GM23248 (cell line): ENCODE measurements at regions not wholly inside any gene's neighbourhood (a gene's known extent, or its start where the extent isn't known, plus 50 kb on each side); places are given as distances from the start of the nearest gene placed in this dataset.

Source experiments
- DNase-seq: peaks from one replicate; pipeline ENCODE4 v3.0.0-alpha.2; 2015
- H2AFZ ChIP-seq: fragments of 200-600 bp; sonication (generic); 2 replicates; pipeline ENCODE4 v1.6.1; 2016; ENCODE audit warnings: antibody characterized with exemption
- H3F3A ChIP-seq: fragments of 200-600 bp; sonication (generic); 2 replicates; pipeline ENCODE4 v1.6.1; 2016; ENCODE audit warnings: mild to moderate bottlenecking, antibody characterized with exemption, mixed run types; ENCODE audit not compliant: insufficient read depth
- H3K27ac ChIP-seq: fragments of 200-600 bp; sonication (generic); 2 replicates; pipeline ENCODE4 v1.5.1; 2016; ENCODE audit warnings: mild to moderate bottlenecking
- H3K27me3 ChIP-seq: fragments of 200-600 bp; sonication (generic); replicated peaks from 2 replicates; pipeline ENCODE4 v1.6.1; 2016; ENCODE audit warnings: mild to moderate bottlenecking; ENCODE audit not compliant: insufficient read depth
- H3K36me3 ChIP-seq: fragments of 200-600 bp; sonication (generic); 2 replicates; pipeline ENCODE4 v1.6.1; 2016; ENCODE audit warnings: low read depth, mild to moderate bottlenecking
- H3K4me1 ChIP-seq: fragments of 200-600 bp; sonication (generic); 2 replicates; pipeline ENCODE4 v1.6.1; 2016; ENCODE audit warnings: mild to moderate bottlenecking; ENCODE audit not compliant: insufficient read depth
- H3K4me2 ChIP-seq: fragments of 200-600 bp; sonication (generic); one replicate; pipeline ENCODE4 v1.6.1; 2016; ENCODE audit warnings: mild to moderate bottlenecking; ENCODE audit not compliant: unreplicated experiment
- H3K4me3 ChIP-seq: fragments of 200-600 bp; sonication (generic); 2 replicates; pipeline ENCODE4 v1.5.1; 2016; ENCODE audit warnings: mild to moderate bottlenecking
- H3K79me2 ChIP-seq: fragments of 200-600 bp; sonication (generic); 2 replicates; pipeline ENCODE4 v1.6.1; 2016; ENCODE audit warnings: mild to moderate bottlenecking; ENCODE audit not compliant: insufficient read depth
- H3K9ac ChIP-seq: fragments of 200-600 bp; sonication (generic); 2 replicates; pipeline ENCODE4 v1.6.1; 2016; ENCODE audit warnings: mild to moderate bottlenecking
- H3K9me2 ChIP-seq: fragments of 200-600 bp; sonication (generic); 2 replicates; pipeline ENCODE4 v1.6.1; 2016; ENCODE audit warnings: mixed run types, mild to moderate bottlenecking, moderate library complexity; ENCODE audit not compliant: insufficient read depth
- H3K9me3 ChIP-seq: fragments of 200-600 bp; sonication (generic); one replicate; pipeline ENCODE4 v1.6.1; 2017; ENCODE audit warnings: low read depth
- H4K20me1 ChIP-seq: fragments of 200-600 bp; sonication (generic); 2 replicates; pipeline ENCODE4 v1.6.0; 2016; ENCODE audit not compliant: insufficient read depth
- EZH2 ChIP-seq: fragments of 200-600 bp; sonication (generic); IDR thresholded peaks from 2 replicates; pipeline ENCODE4 v1.6.1; 2018; ENCODE audit warnings: antibody characterized with exemption, mild to moderate bottlenecking; ENCODE audit not compliant: insufficient read depth, poor library complexity, severe bottlenecking
- EZH2phosphoT487 ChIP-seq: fragments of 200-600 bp; sonication (generic); IDR thresholded peaks from 2 replicates; pipeline ENCODE4 v1.6.1; 2018; ENCODE audit warnings: antibody characterized with exemption, moderate library complexity, mild to moderate bottlenecking, low read depth; ENCODE audit not compliant: insufficient read depth
- WGBS, 2 experiments: methylation state at CpG; one replicate each; pipeline ENCODE4 v1.1.6; 2015 to 2017; ENCODE audit warnings: low lambda C conversion rate in 2 of 2, low coverage in 1 of 2; ENCODE audit errors: missing lambda C conversion rate in 2 of 2; 5-methylcytosine and 5-hydroxymethylcytosine counted together
- in situ Hi-C: fragments of 300-500 bp; cut with MboI; formaldehyde crosslinking; loops from 2 replicates; pipeline ENCODE4 v1.15.0; 2020

- Histone ChIP-seq H3K4me3 (no peak overlapping the region), H3F3A (no peaks in the 10 kb centered on the region), H2AFZ (no peak overlapping the region), H3K4me1 (no peaks in the 10 kb centered on the region), H3K27ac (no peak overlapping the region), H3K9me3 (no peaks in the 10 kb centered on the region), H3K9ac (no peak overlapping the region), H3K36me3 (no peaks in the 10 kb centered on the region), H3K4me2 (no peak overlapping the region), H3K79me2 (no peaks in the 10 kb centered on the region), H3K27me3 (no peaks in the 10 kb centered on the region), H4K20me1 (no peaks in the 10 kb centered on the region), H3K9me2 (no peaks in the 10 kb centered on the region)
- WGBS, 2 experiments: 61 to 63% methylated on average over 2 of the region's 2 CpGs
- in situ Hi-C loops: no loop called here
- no peak for DNase-seq
- no peak for TF ChIP-seq EZH2phosphoT487
- TF ChIP-seq EZH2: no peak
These were observed 194.9 kb upstream of the GLI3 start for GRCh38 chr7:42431873-42432272.

GRCh38 chr7:42429339-42429738, 192.3 kb upstream of the GLI3 start:
- in situ Hi-C loops: no loop called here
- H3K9me2 ChIP-seq: no peaks in the 10 kb centered on the region
- no peaks in the 10 kb centered on the region for H3K4me1 ChIP-seq
- no peaks in the 10 kb centered on the region for H3K27me3 ChIP-seq
- DNase-seq: peak; percentile 22
- no peak overlapping the region for H3K4me2 ChIP-seq
- no peaks in the 10 kb centered on the region for H3K79me2 ChIP-seq
- WGBS, 2 experiments: 25 to 27% methylated on average over 4 of the region's 4 CpGs
- H4K20me1 ChIP-seq: no peaks in the 10 kb centered on the region
- no peak for TF ChIP-seq EZH2
- no peak for TF ChIP-seq EZH2phosphoT487
- H3K9me3 ChIP-seq: no peaks in the 10 kb centered on the region
- H3K36me3 ChIP-seq: no peaks in the 10 kb centered on the region
- peak overlapping the region; percentile 66 for H2AFZ ChIP-seq
- no peak overlapping the region for H3K4me3 ChIP-seq
- no peak overlapping the region for H3K9ac ChIP-seq
- no peak overlapping the region for H3K27ac ChIP-seq
- no peaks in the 10 kb centered on the region for H3F3A ChIP-seq

- Histone ChIP-seq H4K20me1 (no peaks in the 10 kb centered on the region), H3F3A (no peaks in the 10 kb centered on the region), H2AFZ (no peak overlapping the region), H3K9ac (no peak overlapping the region), H3K36me3 (no peaks in the 10 kb centered on the region), H3K4me2 (no peak overlapping the region), H3K27ac (no peak overlapping the region), H3K79me2 (no peaks in the 10 kb centered on the region), H3K4me3 (no peak overlapping the region), H3K9me2 (no peaks in the 10 kb centered on the region), H3K4me1 (no peaks in the 10 kb centered on the region), H3K9me3 (no peaks in the 10 kb centered on the region), H3K27me3 (no peaks in the 10 kb centered on the region)
- DNase-seq: peak; percentile 12
- TF ChIP-seq EZH2: no peak
- no peak for TF ChIP-seq EZH2phosphoT487
- in situ Hi-C loops: no loop called here
- 89 to 90% methylated on average over 4 of the region's 4 CpGs for WGBS, 2 experiments
These were observed 189.2 kb upstream of the GLI3 start for GRCh38 chr7:42426163-42426562.

- Histone ChIP-seq H4K20me1 (no peaks in the 10 kb centered on the region), H3K79me2 (no peaks in the 10 kb centered on the region), H3K36me3 (no peaks in the 10 kb centered on the region), H3K9me2 (no peaks in the 10 kb centered on the region), H3F3A (no peaks in the 10 kb centered on the region), H3K27me3 (no peaks in the 10 kb centered on the region), H3K4me2 (no peak overlapping the region), H3K4me3 (no peak overlapping the region), H3K4me1 (no peaks in the 10 kb centered on the region), H3K27ac (no peak overlapping the region), H2AFZ (no peak overlapping the region), H3K9me3 (no peaks in the 10 kb centered on the region), H3K9ac (no peak overlapping the region)
- in situ Hi-C loops: no loop called here
- 77 to 80% methylated on average over 4 of the region's 4 CpGs for WGBS, 2 experiments
- DNase-seq: peak; percentile 23
- no peak for TF ChIP-seq EZH2phosphoT487
- TF ChIP-seq EZH2: no peak
These were observed 178.0 kb upstream of the GLI3 start for GRCh38 chr7:42414941-42415505.

- in situ Hi-C loops: no loop called here
These were observed 177.0 kb upstream of the GLI3 start for GRCh38 chr7:42414028-42414427.

More at GRCh38 chr7:42414028-42414427, 177.0 kb upstream of the GLI3 start:
- H3K9me2 ChIP-seq: no peaks in the 10 kb centered on the region
- H3K4me2 ChIP-seq: no peak overlapping the region
- no peaks in the 10 kb centered on the region for H4K20me1 ChIP-seq
- DNase-seq: peak; percentile 14
- no peaks in the 10 kb centered on the region for H3K36me3 ChIP-seq
- no peak overlapping the region for H2AFZ ChIP-seq
- no peaks in the 10 kb centered on the region for H3K27me3 ChIP-seq
- no peaks in the 10 kb centered on the region for H3K79me2 ChIP-seq
- no peaks in the 10 kb centered on the region for H3K9me3 ChIP-seq
- H3K9ac ChIP-seq: no peak overlapping the region
- H3K4me3 ChIP-seq: no peak overlapping the region
- TF ChIP-seq EZH2: no peak
- TF ChIP-seq EZH2phosphoT487: no peak
- H3K27ac ChIP-seq: no peak overlapping the region
- H3K4me1 ChIP-seq: no peaks in the 10 kb centered on the region
- no peaks in the 10 kb centered on the region for H3F3A ChIP-seq
